ENCODE measurements at regions not wholly inside any gene's neighbourhood (a gene's known extent, or its start where the extent isn't known, plus 50 kb on each side); places are given as distances from the start of the nearest gene placed in this dataset.
"Not testable (repeated sequence)": the region's sequence is repeated elsewhere in the genome, so short reads cannot be mapped to it uniquely, and the experiment has no call there.

DNA sequence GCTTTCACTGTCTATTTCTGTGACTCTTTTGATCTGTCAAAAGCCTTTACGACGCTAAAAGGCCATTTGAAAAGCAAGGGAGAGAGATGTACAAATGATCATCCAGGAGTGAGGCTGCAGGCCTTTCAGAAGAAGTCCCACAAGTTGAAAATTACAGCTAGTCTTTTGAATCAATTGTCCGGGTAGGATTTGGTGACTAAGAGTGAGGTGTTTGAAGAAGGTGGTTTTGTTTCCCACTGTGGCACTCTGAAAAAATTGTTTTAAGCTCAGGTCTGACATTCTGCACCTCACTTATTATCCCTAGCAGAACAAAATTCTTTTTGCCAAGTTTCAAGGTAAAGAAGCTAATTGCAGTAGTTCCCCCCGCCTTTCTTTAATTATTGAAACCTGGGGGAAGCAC is 50.8 kb upstream of the TMEM108 start:
- DNase-seq, result no peak

GRCh38 chr3:132984181-132984580 is 54.0 kb upstream of the TMEM108 start:
- DNase-seq, result no peak

DNA sequence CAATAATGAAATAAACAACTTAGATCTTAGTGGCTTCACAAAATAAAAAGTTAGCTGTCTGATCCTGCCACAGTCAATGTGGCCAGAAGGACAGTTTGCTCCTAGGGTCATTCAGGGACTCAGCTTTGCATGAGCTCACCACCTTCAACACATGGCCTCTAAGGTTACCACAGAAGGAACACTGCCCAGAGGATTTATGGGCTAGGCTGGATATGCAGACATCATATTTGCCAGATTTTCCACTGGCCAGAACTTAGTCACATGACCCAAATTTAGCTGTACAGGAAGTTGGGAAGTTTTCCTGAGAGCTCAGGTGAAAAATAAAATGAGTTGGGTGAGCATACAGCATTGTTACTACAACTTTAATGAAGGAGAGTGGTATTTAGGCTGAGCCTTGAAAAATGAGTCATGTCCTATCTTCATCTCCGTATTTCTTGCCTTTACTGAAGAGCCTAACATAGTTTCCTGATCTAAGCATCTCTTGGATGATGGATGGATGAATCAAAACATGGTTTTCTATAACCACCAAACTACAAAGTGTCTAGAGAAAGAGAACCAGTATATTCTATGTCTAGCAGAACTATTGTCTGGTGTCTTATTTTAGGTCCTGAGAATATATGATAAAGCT is 54.9 kb upstream of the TMEM108 start:
- no peak for DNase-seq

DNA sequence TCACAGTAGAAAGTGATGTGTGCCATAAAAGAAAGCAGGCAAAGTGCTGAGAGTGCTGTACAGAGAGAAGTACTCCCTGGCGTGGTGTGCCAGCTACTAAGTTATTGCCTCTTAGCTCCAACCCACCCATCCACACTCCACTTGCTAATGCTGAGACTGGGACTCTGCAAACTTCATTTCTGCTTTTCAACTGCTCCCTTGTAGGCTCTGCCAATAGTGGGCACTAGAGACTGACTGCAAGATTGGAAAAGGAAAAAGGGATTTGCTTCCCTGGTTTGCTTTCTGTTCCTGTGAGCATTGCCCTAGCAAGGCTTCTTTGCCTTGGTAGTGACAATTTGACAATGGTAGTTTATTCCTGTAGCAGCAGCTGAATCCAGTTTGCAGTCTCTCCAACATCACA is 56.5 kb upstream of the TMEM108 start:
- DNase-seq, result no peak

DNA sequence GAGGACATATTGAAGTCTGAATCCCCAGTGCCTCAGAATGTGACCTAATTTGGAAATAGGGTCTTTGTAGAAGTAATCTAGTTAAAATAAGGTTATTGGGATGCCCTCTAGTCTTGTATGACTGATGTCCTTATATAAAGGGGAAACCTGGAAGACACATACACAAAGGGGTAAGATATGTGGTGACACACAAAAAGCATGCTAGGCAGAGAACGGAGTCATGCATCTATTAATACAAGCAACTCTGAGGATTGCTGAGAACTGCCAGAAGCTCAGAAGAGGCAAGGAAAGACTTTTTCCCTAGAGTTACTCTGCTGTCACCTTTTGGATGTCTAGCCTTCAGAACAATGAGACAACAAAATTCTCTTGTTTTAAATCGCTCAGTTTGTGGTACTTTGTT is 58.1 kb upstream of the TMEM108 start:
- DNase-seq, result no peak

DNA sequence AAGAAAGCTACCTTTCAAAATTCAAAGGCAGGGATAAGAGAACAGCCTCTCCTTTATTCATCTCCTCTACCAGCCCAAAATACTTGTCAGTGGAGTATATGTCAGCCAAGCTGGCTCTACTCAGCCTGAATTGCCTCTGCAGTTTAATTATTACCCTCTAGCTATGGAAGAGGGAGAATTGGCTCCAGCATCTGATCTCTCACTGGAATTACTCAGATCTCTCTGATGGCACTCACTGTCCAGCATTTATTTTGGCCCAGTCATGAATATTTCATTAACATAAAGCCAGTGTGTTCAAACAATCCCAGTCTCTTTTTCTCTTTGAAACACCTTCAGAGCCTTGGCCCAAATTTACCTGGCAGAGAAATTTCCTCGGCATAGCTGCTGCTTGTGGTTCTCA is 58.6 kb upstream of the TMEM108 start:
- no peak for DNase-seq

GRCh38 chr3:132978946-132979345 is 59.2 kb upstream of the TMEM108 start:
- not testable (repeated sequence) for DNase-seq

DNA sequence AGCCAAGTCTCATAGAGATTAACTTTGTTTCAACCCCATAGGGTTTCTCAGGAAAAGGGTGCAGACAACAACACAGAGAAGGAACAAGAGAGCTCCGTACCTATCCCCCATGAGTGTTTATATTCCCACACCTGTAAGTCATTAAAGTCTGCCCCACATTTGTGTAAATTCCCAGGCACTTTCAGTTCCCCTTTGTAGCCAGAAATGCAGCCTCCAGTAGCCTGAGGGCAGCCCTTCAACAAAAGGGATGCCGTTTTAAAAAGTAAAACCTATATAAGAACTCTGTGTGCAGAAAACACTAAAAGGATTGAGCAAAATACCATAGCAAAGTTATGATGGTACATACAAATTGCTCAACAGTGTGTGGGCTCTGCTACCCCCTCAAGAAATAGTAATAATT is 59.7 kb upstream of the TMEM108 start:
- DNase-seq, result no peak

DNA sequence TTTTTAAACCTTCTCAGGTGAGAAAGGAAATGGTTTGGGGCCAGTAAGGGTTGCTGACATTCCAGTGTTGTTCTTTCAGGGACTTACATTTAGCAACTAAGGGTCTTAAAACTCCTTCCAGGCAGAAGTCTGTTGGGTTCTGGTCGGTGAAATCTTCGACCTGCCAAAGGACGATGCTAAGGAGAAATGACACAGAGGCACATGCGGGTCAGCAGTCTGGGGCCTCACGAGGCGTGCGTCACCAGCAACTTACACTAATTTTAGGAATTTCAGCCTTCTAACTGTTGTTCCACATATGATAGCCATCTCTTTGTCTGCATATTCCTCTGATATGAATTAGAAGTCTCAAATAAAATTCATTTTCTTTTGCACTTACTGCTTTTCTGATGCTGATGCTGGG is 64.1 kb upstream of the TMEM108 start:
- DNase-seq, result no peak

DNA sequence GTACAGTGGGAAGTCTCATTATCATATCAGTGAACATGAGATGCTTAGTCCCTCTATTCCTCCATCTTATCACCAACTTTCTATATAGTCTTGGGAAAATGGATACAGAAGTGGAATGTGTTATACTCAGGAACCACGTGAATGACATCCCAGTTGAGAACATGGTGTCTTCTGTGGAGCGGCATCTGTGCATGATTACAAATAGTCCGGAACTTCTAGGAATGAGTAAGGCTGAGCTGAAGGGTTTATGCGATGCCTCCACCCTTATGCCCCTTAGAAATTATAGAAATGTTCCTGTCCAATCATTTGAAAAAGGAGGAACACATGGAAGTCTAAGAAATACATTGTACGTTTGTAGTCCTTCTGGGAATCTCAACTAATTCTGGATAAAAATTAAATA is 64.8 kb upstream of the TMEM108 start:
- no peak for DNase-seq

GRCh38 chr3:132972333-132972732 is 65.9 kb upstream of the TMEM108 start:
- no peak for DNase-seq

DNA sequence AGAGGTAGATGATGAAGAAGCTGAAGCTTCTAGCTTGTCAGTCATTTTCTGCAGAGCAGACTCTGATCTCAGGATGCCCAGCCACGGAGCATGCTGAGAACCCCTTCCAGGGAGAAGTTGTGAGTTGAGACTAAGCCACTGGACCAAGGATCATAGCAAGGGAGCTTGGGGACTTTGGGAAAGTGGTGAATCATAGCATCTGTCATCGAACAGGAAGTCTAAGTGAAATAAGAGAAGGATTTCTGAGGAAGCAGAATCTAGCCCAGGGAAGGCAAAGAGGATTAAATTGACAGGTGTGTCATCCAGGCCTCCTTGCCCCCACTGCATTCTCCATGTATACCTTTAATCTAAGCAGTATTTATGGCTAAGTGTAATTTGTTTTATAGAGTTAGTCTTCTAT is 71.8 kb upstream of the TMEM108 start:
- no peak for DNase-seq

DNA sequence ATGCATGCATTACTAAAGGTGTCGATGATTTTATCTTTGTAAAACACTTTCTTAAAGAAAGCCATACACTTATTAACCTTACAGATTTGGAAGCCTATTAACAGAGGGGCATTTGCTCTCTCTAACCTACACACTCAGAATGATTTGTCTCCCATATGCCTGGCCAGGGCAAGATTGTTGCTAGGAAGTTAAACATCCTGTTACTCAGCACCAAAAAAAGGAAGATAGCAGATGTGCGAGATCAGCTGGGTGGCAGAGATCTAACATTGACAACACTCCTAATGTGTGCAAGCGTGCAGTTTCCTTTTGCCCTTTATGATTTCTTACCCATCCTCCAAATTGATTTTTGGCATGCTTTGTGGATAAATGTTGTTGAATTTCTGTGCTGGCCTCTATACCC is 73.9 kb upstream of the TMEM108 start:
- DNase-seq, result no peak

DNA sequence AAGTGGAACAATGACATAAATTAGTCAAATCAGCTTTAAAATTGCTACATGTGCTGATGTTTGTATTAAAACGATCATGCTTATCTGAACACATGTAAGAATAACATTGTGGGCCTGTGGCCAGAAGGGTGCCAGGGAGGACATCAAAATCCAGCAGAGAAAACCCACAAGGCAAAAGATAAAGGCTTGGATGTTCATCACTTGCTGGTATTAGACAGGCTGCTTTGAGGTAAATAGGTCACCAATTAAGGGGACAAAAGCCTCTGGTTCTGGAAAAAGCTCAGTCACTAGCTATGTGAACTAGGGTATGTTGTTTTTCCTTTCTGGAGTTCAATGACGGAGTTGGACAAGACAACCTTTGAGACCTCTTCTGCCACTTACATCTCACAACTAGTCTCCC is 74.4 kb upstream of the TMEM108 start:
- DNase-seq, result no peak

DNA sequence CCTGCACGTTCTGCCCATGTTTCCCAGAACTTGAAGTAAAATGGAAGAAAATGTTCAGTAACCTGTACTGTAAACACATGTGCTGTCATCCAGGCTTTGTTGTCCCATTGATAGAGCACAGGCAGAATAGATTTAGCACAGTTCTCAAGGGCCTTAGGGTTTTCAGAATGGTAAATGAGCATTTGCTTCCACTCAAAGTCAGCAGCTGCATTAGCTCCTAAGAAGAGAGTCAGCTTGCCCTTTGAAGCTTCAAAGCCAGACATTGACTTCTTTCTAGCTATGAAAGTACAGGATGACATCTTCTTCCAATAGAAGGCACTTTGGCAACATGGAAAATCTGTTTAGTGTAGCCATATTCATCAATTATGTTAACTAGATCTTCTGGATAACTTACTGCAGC is 76.2 kb upstream of the TMEM108 start:
- no peak for DNase-seq

DNA sequence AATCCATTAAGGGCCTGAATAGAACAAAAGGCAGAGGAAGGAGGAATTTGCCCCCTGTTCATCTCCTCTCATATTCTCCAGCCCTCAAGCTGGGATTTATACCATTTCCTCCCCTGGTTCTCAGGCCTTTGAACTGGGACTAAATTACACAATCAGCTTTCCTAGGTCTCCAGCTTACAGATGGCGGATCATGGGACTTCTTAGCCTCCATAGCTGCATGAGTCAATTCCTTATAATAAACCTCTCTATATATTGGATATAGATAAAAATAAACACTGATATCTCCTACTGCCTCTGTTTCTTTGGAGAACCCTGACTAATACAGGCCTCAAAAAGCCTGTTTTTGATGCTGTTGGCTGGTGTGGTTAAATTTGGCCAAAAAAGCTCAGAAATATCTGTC is 84.5 kb upstream of the TMEM108 start:
- no peak for DNase-seq

DNA sequence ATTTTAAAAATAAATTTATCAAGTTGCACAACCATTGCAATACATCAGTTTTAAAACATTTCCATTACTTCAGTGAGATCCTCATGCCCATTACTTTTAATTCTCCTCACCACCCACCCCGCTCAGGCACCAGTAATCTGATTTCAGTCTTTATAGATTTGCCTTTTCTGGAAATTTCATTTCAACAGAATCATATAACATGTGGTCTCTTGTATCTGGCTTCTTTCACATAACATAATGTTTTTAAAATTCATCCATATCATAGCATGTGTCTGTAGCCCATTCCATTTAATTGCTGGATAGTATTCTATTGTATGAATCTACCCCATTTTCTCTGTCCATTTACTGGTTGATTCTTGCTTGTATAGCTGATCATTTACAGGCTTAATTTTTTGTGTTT is 110.3 kb upstream of the TMEM108 start:
- DNase-seq, result no peak

GRCh38 chr3:132926098-132926497 is 112.1 kb upstream of the TMEM108 start:
- DNase-seq, result no peak

DNA sequence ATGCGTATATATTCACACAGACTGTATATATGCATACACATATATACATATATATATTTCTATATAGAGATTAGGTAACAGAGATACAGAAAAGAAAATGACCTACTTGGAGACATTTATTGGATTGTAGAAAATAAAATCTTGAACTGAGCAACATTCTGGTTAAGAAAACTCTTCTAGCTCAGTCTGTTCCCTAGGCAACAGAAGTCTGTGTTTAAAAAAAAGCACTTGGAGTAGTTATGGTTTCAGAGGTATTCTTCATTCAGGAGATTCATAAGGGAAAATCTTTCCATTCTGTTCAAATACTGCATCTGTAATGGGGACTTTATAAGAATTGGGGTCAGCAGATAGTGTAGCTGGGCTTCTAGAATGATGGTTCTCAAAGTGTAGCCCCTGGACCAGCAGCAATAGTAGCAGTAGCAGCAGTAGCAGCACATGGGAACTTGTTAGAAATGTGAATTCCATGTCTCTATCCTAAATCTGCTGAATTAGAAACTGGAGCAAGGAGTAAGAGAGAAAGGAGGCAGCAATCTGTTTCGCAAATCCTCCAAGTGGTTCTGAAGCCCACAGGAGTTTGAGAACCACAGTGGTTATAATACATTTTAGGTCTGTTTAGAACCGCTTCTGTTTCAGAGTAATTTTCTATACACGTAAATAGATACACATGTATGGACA is 112.8 kb upstream of the TMEM108 start:
- no peak for DNase-seq

DNA sequence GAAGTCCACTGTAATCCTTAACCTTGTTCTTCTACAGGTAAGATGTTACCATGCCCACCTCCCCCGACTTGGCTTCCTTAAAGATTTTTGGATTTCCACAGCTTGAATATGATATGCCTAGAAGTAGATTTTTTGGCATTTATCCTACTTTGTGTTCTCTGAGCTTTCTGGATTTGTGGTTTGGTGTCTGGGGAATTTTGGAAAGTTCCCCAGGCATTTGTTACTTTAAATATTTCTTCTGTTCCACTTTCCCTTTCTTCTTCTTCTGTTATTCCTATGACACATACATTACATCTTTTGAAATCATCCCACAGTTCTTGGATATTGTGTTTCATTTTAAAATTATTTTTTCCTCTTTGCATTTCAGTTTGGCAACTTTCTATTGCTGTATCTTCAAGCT is 122.1 kb upstream of the TMEM108 start:
- no peak for DNase-seq

- DNase-seq, result no peak
These were observed 125.8 kb upstream of the TMEM108 start for GRCh38 chr3:132912416-132912753.

- no peak for DNase-seq
These were observed 126.3 kb upstream of the TMEM108 start for GRCh38 chr3:132911741-132912415.

- no peak for DNase-seq
These were observed 130.9 kb upstream of the TMEM108 start for GRCh38 chr3:132907293-132907692.

DNA sequence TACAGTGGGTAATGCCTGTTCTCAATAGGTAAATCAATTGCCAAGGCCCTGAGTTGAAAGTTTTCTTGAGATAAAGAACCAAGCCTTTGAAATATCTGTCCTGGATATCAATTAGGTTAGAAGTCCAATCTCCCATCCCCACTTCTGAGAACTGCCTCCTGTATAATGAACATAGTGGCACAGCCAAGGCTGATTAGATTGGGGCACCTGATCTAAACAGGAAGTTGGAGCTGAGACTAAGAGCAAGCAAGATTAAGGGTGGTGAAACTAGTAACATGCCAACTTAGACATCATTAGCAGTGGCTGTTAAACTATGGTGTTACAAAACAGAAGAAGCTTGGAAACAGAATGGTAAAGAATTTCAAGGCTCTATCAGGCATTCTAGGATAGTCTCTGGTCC is 137.7 kb upstream of the TMEM108 start:
- no peak for DNase-seq

- no peak for DNase-seq
These were observed 140.1 kb upstream of the TMEM108 start for GRCh38 chr3:132898141-132898540.
